NB4 (cell line): ENCODE measurements at regions not wholly inside any gene's neighbourhood (a gene's known extent, or its start where the extent isn't known, plus 50 kb on each side); places are given as distances from the start of the nearest gene placed in this dataset.

Experiments used
- TF ChIP-seq, protein P1 (sequence below): IDR thresholded peaks from one replicate; pipeline ENCODE4 v1.5.1; 2012; ENCODE audit warnings: low read depth, low read length
- TF ChIP-seq, protein P2 (sequence below): IDR thresholded peaks from 2 replicates; pipeline ENCODE4 v1.6.1; 2011; ENCODE audit warnings: low read depth, low read length

DNA sequence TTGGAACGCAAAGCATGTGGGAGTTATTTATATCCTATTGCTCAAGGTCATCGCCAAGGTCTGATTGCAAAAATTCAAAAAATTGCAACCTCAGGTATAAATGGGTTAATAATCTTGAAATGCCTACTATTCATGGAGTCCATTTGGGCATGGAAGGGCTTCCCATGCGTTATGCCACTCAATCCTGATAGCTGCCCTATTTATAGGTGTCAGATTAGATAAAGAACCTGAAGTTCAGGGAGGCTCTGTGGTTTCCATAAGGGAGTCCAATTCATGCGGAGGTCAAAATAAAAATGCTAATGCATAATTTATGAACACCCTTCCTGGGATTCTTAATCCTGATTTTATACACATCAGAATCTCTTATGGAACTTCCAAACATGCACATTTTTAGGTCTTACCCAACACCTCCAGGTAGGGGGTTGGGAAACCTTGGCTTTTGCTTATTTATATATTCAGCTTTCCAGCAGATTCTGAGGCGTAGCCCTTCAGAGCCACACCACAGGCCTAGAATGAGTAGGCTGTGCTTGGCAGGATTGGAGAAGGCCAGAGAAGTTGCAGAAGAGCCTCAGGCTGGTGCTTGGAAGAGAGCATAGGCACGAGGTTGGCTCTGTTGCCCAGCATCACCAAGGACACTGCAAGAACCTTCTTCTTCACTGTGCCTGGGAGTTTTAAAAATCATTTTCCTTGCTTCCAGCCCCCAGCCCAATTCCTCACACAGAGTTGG is 324.4 kb upstream of the CFAP20DC start:
- TF ChIP-seq, protein P1, sequence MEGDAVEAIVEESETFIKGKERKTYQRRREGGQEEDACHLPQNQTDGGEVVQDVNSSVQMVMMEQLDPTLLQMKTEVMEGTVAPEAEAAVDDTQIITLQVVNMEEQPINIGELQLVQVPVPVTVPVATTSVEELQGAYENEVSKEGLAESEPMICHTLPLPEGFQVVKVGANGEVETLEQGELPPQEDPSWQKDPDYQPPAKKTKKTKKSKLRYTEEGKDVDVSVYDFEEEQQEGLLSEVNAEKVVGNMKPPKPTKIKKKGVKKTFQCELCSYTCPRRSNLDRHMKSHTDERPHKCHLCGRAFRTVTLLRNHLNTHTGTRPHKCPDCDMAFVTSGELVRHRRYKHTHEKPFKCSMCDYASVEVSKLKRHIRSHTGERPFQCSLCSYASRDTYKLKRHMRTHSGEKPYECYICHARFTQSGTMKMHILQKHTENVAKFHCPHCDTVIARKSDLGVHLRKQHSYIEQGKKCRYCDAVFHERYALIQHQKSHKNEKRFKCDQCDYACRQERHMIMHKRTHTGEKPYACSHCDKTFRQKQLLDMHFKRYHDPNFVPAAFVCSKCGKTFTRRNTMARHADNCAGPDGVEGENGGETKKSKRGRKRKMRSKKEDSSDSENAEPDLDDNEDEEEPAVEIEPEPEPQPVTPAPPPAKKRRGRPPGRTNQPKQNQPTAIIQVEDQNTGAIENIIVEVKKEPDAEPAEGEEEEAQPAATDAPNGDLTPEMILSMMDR = no peak
- TF ChIP-seq, protein P2, sequence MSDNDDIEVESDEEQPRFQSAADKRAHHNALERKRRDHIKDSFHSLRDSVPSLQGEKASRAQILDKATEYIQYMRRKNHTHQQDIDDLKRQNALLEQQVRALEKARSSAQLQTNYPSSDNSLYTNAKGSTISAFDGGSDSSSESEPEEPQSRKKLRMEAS = no peak
